Islet of Langerhans (tissue), 1 donor: ENCODE measurements at regions not wholly inside any gene's neighbourhood (a gene's known extent, or its start where the extent isn't known, plus 50 kb on each side); places are given as distances from the start of the nearest gene placed in this dataset.
"Not testable (repeated sequence)": the region's sequence is repeated elsewhere in the genome, so short reads cannot be mapped to it uniquely, and the experiment has no call there.

ENCODE experiments used
- FAIRE-seq: peaks from one replicate; lab custom pipeline; 2011; peaks lifted over from hg19 to GRCh38; lab: Jason Lieb, UNC

- not testable (repeated sequence) for FAIRE-seq
Measured at GRCh38 chr21:13812191-13812590, 202.6 kb downstream of the POTED start.

GRCh38 chr21:13810559-13810958 lies 201.0 kb downstream of the POTED start:
- FAIRE-seq, result not testable (repeated sequence)

GRCh38 chr21:13806444-13806843 lies 196.9 kb downstream of the POTED start:
- FAIRE-seq, result not testable (repeated sequence)

GRCh38 chr21:13802757-13803156 lies 193.2 kb downstream of the POTED start:
- not testable (repeated sequence) for FAIRE-seq
